ENCODE measurements at regions not wholly inside any gene's neighbourhood (a gene's known extent, or its start where the extent isn't known, plus 50 kb on each side); places are given as distances from the start of the nearest gene placed in this dataset.

GRCh38 chr3:104742044-104742443, 624.7 kb upstream of the ALCAM start:
- TF ChIP-seq ZFP30 (CRISPR knock-in tag; IDR thresholded peaks at IDR 0.05) (no peak), CREB5 (CRISPR knock-in tag; IDR thresholded peaks at IDR 0.05; ENCODE audit: low read depth) (no peak), SNAI2 (CRISPR knock-in tag; IDR thresholded peaks at IDR 0.05) (no peak), TCF4 (CRISPR knock-in tag; IDR thresholded peaks at IDR 0.05; ENCODE audit: borderline replicate concordance) (no peak), TOX (CRISPR knock-in tag; IDR thresholded peaks at IDR 0.05; ENCODE audit: borderline replicate concordance) (no peak), ESRRG (CRISPR knock-in tag; IDR thresholded peaks at IDR 0.05) (no peak), OSR1 (CRISPR knock-in tag; IDR thresholded peaks at IDR 0.05) (no peak), ZNF8 (CRISPR knock-in tag; IDR thresholded peaks at IDR 0.05) (no peak), ARNTL (CRISPR knock-in tag; IDR thresholded peaks at IDR 0.05; ENCODE audit: borderline replicate concordance, low read depth) (no peak)
